ENCODE measurements at regions not wholly inside any gene's neighbourhood (a gene's known extent, or its start where the extent isn't known, plus 50 kb on each side); places are given as distances from the start of the nearest gene placed in this dataset.

DNA sequence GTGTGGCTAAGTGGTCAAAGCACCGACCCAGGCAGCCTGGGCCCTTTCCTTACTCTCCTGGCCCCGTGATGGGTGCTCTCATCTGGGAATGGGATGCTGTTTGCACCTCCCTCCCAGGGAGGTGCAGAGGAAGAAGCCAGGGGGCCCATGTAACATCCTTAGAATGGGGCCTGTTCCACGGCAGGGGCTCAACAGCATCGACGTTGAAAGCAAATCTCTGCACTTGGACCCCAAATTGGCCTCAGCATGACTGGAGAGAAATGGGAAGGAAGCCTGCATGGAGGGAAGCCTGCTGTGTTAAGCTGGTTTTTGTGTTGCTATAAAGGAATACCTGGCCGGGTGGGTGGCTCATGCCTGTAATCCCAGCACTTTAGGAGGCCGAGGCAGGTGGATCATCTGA is 1288.4 kb downstream of the TBC1D22A start:
- H3K9me3 Mint-ChIP-seq = no peaks in the 10 kb centered on the region

DNA sequence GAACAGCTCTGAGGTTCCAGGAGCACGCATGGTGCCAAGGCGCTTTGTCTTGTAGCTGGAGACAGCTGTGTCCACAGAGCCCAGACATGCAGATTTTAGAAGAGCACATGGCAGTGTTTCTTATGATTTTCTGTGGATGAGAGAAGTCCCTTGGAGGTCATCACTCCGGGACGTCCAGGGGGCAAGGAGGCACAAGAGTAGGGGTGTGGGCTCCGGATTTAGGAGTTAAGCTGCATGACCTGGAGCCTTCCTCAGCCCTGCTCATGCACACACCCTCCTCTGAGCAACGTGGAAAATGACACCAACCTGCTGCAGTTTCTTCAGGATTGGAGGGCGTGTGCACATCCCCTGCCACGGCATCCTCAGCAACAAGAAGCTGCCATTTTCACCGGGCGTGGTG is 1286.7 kb downstream of the TBC1D22A start:
- Mint-ChIP-seq H3K9me3 (no peaks in the 10 kb centered on the region), H3K27me3 (ENCODE audit: low read depth) (peaks cover 7% of the 10 kb centered on the region), H3K27ac (no peak overlapping the region), H3K4me3 (no peak overlapping the region), H3K36me3 (ENCODE audit: low read depth) (no peaks in the 10 kb centered on the region), H3K4me1 (ENCODE audit: low read depth) (no peaks in the 10 kb centered on the region)
- CTCF ChIA-PET = no interaction called here
- intact Hi-C loops (cut with micrococcal nuclease) = no loop called here
- DNase-seq = no peak

More for the DNA sequence above, 1288.4 kb downstream of the TBC1D22A start:
- no peak overlapping the region for H3K4me3 Mint-ChIP-seq
- H3K27ac Mint-ChIP-seq = no peak overlapping the region
- CTCF ChIA-PET = interaction anchor here (0.6 kb wide), 1 partner anchor 398 kb away, joined by 3 read pairs; no protein-coding TSS in a partner anchor
- DNase-seq = no peak
- intact Hi-C loops (cut with micrococcal nuclease) = no loop called here
- H3K4me1 Mint-ChIP-seq (ENCODE audit: low read depth) = no peaks in the 10 kb centered on the region
- no peaks in the 10 kb centered on the region for H3K36me3 Mint-ChIP-seq (ENCODE audit: low read depth)
- H3K27me3 Mint-ChIP-seq (ENCODE audit: low read depth) = peaks cover 4% of the 10 kb centered on the region

DNA sequence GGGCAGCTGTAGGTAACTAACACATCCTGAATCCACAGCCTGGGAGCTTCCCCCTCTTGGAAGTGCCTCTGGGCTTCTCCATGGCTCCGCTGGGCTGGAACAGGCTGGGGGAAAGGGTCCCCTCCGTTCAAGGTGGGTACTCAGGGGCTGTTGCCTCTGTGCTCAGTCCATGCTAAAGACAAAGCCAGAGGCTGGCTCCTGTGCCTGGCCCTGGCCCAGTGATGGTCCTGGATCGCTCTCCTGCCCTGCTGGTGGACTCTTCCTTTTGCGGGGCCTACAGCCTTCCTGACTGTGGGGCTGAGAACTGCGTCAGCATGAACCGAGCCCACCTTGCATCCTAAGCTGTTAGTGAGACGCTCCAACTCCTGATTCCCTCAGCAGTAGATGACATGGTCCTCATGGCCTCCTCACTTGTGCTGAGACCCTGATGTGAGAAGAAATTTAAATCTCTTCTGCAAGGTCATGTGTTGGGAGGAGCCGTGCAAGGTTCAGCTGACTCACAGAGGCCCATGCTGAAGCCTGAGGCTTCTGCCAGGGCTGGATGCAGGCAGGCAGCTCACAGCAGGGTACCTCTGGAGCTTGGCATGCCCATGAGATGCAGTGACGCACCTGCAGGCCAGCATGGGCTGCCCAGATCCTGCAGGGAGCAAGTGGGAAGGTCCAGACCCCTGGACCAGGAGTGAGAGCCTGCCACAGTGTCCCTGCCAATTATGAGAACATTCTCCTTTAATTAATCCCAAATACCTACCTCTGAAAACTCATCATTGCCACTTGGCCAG is 1285.5 kb downstream of the TBC1D22A start:
- no peak for DNase-seq
- Mint-ChIP-seq H3K27me3 (ENCODE audit: low read depth) (peaks cover 12% of the 10 kb centered on the region), H3K27ac (no peak overlapping the region), H3K9me3 (no peaks in the 10 kb centered on the region), H3K4me3 (no peak overlapping the region), H3K4me1 (ENCODE audit: low read depth) (no peaks in the 10 kb centered on the region), H3K36me3 (ENCODE audit: low read depth) (no peaks in the 10 kb centered on the region)
- CTCF ChIA-PET = no interaction called here
- intact Hi-C loops (cut with micrococcal nuclease) = no loop called here

DNA sequence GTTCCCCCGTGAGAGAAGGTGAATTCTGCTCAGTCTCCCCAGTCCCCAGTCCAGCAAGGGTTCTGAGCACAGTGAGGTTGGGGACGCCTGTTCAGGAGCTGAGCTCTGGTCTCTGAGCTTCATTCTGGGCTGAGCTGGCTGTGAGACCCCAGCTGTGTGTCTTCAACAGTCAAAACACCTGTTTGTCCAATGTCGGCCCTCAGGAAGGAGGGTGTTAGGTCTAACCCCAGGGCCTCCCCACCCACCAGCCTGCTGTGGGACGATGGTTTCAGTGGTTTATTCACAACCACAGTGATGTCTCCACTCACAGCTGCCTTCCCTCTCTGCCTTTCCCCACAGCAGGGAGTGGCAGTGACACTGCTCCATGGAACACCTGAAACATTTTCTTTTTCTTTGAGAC is 1282.9 kb downstream of the TBC1D22A start:
- Mint-ChIP-seq H3K36me3 (ENCODE audit: low read depth) (no peaks in the 10 kb centered on the region), H3K27ac (no peak overlapping the region), H3K4me3 (no peak overlapping the region), H3K4me1 (ENCODE audit: low read depth) (no peaks in the 10 kb centered on the region), H3K9me3 (no peaks in the 10 kb centered on the region), H3K27me3 (ENCODE audit: low read depth) (peaks cover 14% of the 10 kb centered on the region)
- no peak for DNase-seq
- CTCF ChIA-PET = no interaction called here
- intact Hi-C loops (cut with micrococcal nuclease) = no loop called here

DNA sequence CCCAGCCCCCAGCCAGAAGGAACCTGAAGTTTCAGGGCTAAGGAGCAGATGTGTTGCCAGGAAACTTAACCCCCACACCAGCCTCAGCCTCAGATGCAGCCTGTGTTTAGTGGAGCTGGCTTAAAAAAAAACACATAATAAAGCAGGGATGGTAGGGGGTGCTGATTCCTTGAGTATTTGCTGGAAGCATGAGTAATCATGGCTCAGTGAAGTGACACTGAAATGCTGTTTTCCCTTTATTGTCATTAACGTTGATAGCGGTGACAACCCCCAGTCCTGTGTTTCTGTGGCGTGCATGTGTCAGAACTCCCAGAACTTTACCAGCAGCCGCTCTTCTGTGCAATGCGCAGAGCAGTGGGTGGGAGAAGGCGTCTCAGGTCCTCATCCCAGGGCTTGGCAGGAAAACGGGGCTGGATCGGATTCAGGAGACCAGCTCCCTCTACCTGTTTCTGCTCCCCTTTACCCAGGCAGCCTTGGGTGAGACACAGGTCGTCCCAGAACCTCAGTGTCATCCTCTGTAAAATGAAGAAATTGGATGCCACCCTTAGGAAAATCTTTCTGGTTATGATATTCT is 1282.1 kb downstream of the TBC1D22A start:
- H3K27me3 Mint-ChIP-seq (ENCODE audit: low read depth) = peaks cover 14% of the 10 kb centered on the region
- no peaks in the 10 kb centered on the region for H3K9me3 Mint-ChIP-seq
- H3K27ac Mint-ChIP-seq = no peak overlapping the region
- CTCF ChIA-PET = no interaction called here
- intact Hi-C loops (cut with micrococcal nuclease) = no loop called here
- H3K4me1 Mint-ChIP-seq (ENCODE audit: low read depth) = no peaks in the 10 kb centered on the region
- no peaks in the 10 kb centered on the region for H3K36me3 Mint-ChIP-seq (ENCODE audit: low read depth)
- DNase-seq = no peak
- no peak overlapping the region for H3K4me3 Mint-ChIP-seq

DNA sequence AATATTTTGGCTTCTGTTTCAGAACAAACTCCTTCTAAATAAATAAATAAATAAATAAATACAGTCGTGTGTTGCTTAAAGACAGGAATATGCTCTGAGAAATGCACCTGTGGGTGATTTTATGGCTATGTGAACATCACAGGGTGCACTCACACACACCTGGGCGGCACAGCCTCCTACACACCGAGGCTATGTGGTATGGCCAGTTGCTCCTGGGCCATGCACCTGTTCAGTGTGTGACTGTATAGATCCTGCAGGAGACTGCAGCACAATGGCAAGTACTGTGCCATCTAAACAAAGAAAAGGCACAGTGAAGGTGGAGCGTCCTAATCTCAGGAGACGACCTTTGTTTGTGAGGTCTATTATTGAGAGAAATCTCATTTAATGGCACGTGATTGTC is 1281.1 kb downstream of the TBC1D22A start:
- intact Hi-C loops (cut with micrococcal nuclease) = no loop called here
- no peak for DNase-seq
- Mint-ChIP-seq H3K9me3 (no peaks in the 10 kb centered on the region), H3K36me3 (ENCODE audit: low read depth) (no peaks in the 10 kb centered on the region), H3K27ac (no peak overlapping the region), H3K4me3 (no peak overlapping the region), H3K27me3 (ENCODE audit: low read depth) (peaks cover 14% of the 10 kb centered on the region), H3K4me1 (ENCODE audit: low read depth) (no peaks in the 10 kb centered on the region)
- CTCF ChIA-PET = no interaction called here

DNA sequence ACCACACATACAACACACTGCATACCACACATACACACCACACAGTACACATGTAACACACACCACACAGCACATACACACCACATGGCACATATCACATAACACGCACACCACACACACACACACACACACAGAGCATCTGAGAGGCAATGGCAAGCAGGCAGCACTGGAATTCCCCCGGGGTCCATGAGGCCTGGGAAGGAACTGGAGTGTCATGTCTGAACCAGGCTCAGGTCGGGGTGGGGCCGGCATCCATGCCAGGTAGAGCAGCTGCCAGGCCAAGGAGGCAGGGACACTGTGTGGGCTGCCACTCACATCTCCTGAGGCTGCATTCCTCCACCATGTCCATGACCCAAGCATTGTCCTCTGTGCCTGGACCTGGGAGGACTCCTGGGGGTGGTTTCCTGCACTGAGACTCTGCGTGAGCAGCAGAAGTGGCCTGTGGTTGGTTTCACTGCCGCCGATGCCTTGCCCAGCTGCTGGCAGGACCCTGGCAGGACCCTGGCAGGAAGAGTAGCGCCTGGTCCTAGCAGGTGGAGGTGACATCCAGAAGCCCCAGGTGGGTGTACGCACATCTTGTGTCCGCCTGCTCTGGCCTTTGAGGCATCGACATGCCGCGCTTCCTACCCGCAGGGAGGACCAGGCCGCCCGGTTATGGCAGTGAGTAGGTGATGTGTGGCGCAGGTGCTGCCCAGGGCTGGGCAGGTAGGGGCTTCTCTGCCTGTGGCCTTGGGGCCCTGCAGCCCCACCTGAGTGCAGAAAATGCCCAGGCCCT is 1280.4 kb downstream of the TBC1D22A start:
- H3K4me1 Mint-ChIP-seq (ENCODE audit: low read depth) = no peaks in the 10 kb centered on the region
- CTCF ChIA-PET = no interaction called here

DNA sequence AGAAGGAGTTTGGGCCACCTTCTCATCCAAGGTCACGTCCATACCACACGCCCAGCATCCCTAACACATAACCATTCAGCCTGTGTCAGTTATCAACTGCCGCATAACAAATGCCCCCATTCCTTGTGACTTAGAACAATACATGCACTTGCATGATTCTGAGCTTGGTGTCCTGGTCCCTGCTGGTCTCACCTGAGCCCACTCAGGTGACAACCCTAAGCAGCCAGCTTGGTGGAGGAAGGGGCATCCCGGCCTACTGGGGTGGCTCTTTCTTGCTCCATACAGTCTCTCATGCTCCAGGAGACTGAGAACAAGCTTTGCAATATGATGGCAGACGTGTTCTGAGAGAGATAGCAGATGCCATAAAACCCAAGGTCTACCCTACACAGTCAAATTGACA is 1276.9 kb downstream of the TBC1D22A start:
- Mint-ChIP-seq H3K27ac (no peak overlapping the region), H3K36me3 (ENCODE audit: low read depth) (no peaks in the 10 kb centered on the region), H3K4me3 (no peak overlapping the region), H3K4me1 (ENCODE audit: low read depth) (no peaks in the 10 kb centered on the region), H3K9me3 (no peaks in the 10 kb centered on the region), H3K27me3 (ENCODE audit: low read depth) (peaks cover 18% of the 10 kb centered on the region)
- no peak for DNase-seq
- CTCF ChIA-PET = no interaction called here
- intact Hi-C loops (cut with micrococcal nuclease) = no loop called here

More for the DNA sequence above, 1280.4 kb downstream of the TBC1D22A start:
- Mint-ChIP-seq H3K36me3 (ENCODE audit: low read depth) (no peaks in the 10 kb centered on the region), H3K27ac (no peak overlapping the region), H3K9me3 (no peaks in the 10 kb centered on the region), H3K4me3 (no peak overlapping the region), H3K27me3 (ENCODE audit: low read depth) (peaks cover 14% of the 10 kb centered on the region)
- DNase-seq = no peak
- intact Hi-C loops (cut with micrococcal nuclease) = no loop called here

DNA sequence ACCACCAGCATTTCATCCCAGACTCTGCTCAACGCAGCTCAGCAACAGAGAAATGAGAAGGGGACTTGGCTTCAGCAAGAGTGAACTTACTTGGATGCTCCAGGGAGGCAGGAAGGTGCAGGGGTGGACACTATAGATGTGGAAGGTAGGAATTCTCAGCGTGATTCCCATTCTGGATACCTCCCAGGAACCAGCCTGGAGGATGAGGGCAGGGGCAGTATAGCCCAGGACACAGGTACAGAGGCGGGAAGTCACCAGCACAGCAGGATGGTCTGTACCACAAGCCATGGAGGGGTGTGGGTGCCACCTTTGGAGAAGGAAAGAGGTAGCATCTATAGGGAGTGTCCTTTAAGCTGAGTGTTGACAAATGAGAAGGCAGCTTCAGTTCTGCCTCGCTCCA is 1275.2 kb downstream of the TBC1D22A start:
- intact Hi-C loops (cut with micrococcal nuclease) = no loop called here
- Mint-ChIP-seq H3K4me1 (ENCODE audit: low read depth) (no peaks in the 10 kb centered on the region), H3K9me3 (no peaks in the 10 kb centered on the region), H3K27me3 (ENCODE audit: low read depth) (peaks cover 12% of the 10 kb centered on the region), H3K36me3 (ENCODE audit: low read depth) (no peaks in the 10 kb centered on the region), H3K4me3 (no peak overlapping the region), H3K27ac (no peak overlapping the region)
- DNase-seq = no peak
- CTCF ChIA-PET = interaction anchor here (0.8 kb wide), 1 partner anchor 27 kb away, joined by 3 read pairs; no protein-coding TSS in a partner anchor

DNA sequence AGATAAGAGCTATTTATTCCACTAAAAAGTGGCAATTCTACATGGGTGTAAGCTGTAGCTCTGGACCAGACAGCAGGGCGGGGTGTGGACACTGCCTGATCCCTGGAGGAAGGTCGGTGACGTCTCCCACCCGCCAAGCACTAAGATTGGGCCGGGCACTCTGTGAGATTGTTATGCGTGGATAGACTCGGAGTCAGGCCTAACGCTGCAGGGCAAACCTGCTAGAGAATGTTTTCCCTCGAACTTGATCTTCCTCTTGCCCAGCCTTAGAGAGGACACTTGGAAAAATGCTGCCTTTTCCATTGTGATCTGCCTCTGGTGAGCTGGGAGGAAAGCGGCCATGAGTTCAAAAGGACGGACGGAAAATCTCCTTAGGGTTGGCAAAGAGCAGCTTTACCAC is 1273.4 kb downstream of the TBC1D22A start:
- no peak overlapping the region for H3K4me3 Mint-ChIP-seq
- CTCF ChIA-PET = no interaction called here
- no peaks in the 10 kb centered on the region for H3K36me3 Mint-ChIP-seq (ENCODE audit: low read depth)
- H3K27me3 Mint-ChIP-seq (ENCODE audit: low read depth) = peaks cover 9% of the 10 kb centered on the region
- intact Hi-C loops (cut with micrococcal nuclease) = no loop called here
- H3K27ac Mint-ChIP-seq = no peak overlapping the region
- H3K4me1 Mint-ChIP-seq (ENCODE audit: low read depth) = no peaks in the 10 kb centered on the region
- DNase-seq = no peak
- no peaks in the 10 kb centered on the region for H3K9me3 Mint-ChIP-seq

DNA sequence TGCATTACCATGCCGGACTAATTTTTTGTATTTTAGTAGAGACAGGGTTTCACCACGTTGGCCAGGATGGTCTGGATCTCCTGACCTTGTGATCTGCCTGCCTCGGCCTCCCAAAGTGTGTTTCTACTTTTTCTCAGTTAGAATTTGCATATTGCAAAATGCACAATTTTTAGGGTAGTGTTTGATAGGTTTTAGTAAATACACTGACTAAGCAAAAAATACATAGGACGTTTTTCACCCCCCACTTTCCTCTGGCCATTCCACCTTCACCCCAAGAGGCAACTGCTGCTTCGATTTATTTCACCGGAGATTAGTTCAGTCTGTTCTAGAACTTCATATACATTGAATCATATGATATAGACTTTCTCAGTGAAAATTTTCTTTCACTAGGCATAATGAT is 1269.1 kb downstream of the TBC1D22A start:
- Mint-ChIP-seq H3K27ac (no peak overlapping the region), H3K4me3 (no peak overlapping the region), H3K9me3 (no peaks in the 10 kb centered on the region), H3K4me1 (ENCODE audit: low read depth) (no peaks in the 10 kb centered on the region), H3K36me3 (ENCODE audit: low read depth) (no peaks in the 10 kb centered on the region), H3K27me3 (ENCODE audit: low read depth) (peaks cover 6% of the 10 kb centered on the region)
- intact Hi-C loops (cut with micrococcal nuclease) = no loop called here
- DNase-seq = no peak
- CTCF ChIA-PET = no interaction called here

DNA sequence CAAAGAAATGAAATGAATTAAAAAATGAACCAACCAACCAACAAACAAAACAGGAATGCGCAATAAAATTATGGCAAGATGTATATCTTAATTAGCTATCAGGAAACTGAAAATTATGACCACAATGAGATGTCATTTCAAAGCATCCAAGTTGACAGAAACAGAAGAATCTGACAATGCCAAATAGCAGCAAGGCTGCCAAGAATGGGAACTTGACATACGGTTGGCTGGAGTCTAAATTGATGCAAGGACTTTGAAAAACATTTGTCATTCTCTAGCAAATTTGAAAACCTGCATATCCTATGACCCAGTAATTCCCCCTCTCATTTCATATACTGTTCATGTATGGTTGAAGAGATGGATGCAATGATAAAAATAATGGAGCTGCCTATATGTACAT is 1262.6 kb downstream of the TBC1D22A start:
- no peaks in the 10 kb centered on the region for H3K36me3 Mint-ChIP-seq (ENCODE audit: low read depth)
- no peak overlapping the region for H3K27ac Mint-ChIP-seq
- no peak for DNase-seq
- H3K4me1 Mint-ChIP-seq (ENCODE audit: low read depth) = no peaks in the 10 kb centered on the region
- H3K9me3 Mint-ChIP-seq = peaks cover 8% of the 10 kb centered on the region
- CTCF ChIA-PET = no interaction called here
- no peak overlapping the region for H3K4me3 Mint-ChIP-seq
- intact Hi-C loops (cut with micrococcal nuclease) = no loop called here
- H3K27me3 Mint-ChIP-seq (ENCODE audit: low read depth) = peaks cover 5% of the 10 kb centered on the region

DNA sequence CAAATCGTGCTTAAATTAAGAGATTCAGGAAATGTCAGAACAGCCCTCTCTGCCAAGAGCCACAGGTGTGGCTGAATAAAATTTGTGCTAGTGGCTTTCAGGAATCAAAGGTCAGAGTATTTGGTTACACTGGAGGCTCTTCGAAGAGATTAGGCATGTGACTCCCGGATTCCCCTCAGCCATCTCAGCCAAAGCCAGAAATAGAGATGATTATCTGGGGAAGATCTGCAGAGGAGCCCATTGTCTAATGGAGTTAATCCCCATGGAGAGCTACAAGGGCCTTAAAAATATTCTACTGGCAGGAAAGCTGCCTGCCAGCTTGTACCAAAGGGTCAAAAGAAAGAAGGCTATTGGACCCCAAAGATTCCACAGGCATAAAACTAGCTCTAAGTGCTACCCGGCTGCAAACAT is 1259.5 kb downstream of the TBC1D22A start:
- CTCF ChIA-PET = interaction anchor here (0.6 kb wide), 1 partner anchor 981 kb away, joined by 3 read pairs; no protein-coding TSS in a partner anchor
- Mint-ChIP-seq H3K9me3 (peaks cover 24% of the 10 kb centered on the region), H3K36me3 (ENCODE audit: low read depth) (peaks cover 5% of the 10 kb centered on the region), H3K27me3 (ENCODE audit: low read depth) (peaks cover 17% of the 10 kb centered on the region), H3K4me1 (ENCODE audit: low read depth) (no peaks in the 10 kb centered on the region), H3K4me3 (no peak overlapping the region), H3K27ac (no peak overlapping the region)
- DNase-seq = no peak
- intact Hi-C loops (cut with micrococcal nuclease) = no loop called here

All from activated naive CD4-positive, alpha-beta T cell treated with anti-CD3 and anti-CD28 coated beads for 36 hours (primary cell).